ENCODE measurements at regions not wholly inside any gene's neighbourhood (a gene's known extent, or its start where the extent isn't known, plus 50 kb on each side); places are given as distances from the start of the nearest gene placed in this dataset.

GRCh38 chr11:80565231-80565630 lies 1124.4 kb upstream of the TENM4 start:
- Histone ChIP-seq H3K9ac (ENCODE audit: insufficient read depth, low read depth, low read length) (no peak overlapping the region), H2AFZ (ENCODE audit: low read length) (no peak overlapping the region), H3K79me2 (ENCODE audit: insufficient read depth, low read length) (no peaks in the 10 kb centered on the region), H4K20me1 (ENCODE audit: insufficient read depth, low read length) (no peaks in the 10 kb centered on the region), H3K36me3 (replicated peaks in 1 of 2; ENCODE audit: control insufficient read depth in 1 of 2, insufficient read depth in 2 of 2, low read length in 2 of 2) (no peaks in the 10 kb centered on the region), H3K9me3 (ENCODE audit: low read length) (no peaks in the 10 kb centered on the region), H3K27me3 (ENCODE audit: control insufficient read depth in 1 of 2, insufficient read depth in 2 of 2, low read length in 2 of 2) (no peaks in the 10 kb centered on the region), H3K4me1 (ENCODE audit: insufficient read depth, low read length) (no peaks in the 10 kb centered on the region), H3K4me3 (replicated peaks in 1 of 3; ENCODE audit: insufficient read depth in 1 of 3, low read depth in 2 of 3, low read length in 3 of 3) (no peak overlapping the region), H3K4me2 (ENCODE audit: low read depth, low read length) (no peak overlapping the region), H3K27ac (ENCODE audit: extremely low read length, insufficient read depth, low read length) (no peak overlapping the region)
- 16% methylated on average over 5 of the region's 5 CpGs for WGBS (ENCODE audit: low lambda C conversion rate)
- no peak for DNase-seq (ENCODE audit: low spot score)
- CTCF ChIA-PET (ENCODE audit: low intra/inter-chr PET ratio, low total read pairs) = no interaction called here
- POLR2A ChIA-PET = no interaction called here
- BruUV-seq (replicated peaks) = no TSS peak
- no peak for ATAC-seq
- no peak for FAIRE-seq
- in situ Hi-C loops (cut with HindIII; ENCODE audit: extremely low pct_ligation_motif_present, low pct_unique_long_range_greater_than_20kb) = no loop called here
- TF ChIP-seq IKZF4 (CRISPR knock-in tag; IDR thresholded peaks at IDR 0.05; ENCODE audit: borderline replicate concordance, low read depth, not compliant biosample characterization) = no peak
- no peak for TF ChIP-seq POGZ (CRISPR knock-in tag; IDR thresholded peaks at IDR 0.05)
- no peak for TF ChIP-seq ZGPAT (CRISPR knock-in tag; IDR thresholded peaks at IDR 0.05)
- intact Hi-C loops (cut with micrococcal nuclease; ENCODE audit: unreplicated experiment) = no loop called here

GRCh38 chr11:80562523-80563125 lies 1121.8 kb upstream of the TENM4 start:
- Histone ChIP-seq H3K27ac (ENCODE audit: extremely low read length, insufficient read depth, low read length) (no peak overlapping the region), H3K36me3 (replicated peaks in 1 of 2; ENCODE audit: control insufficient read depth in 1 of 2, insufficient read depth in 2 of 2, low read length in 2 of 2) (no peaks in the 10 kb centered on the region), H3K9ac (ENCODE audit: insufficient read depth, low read depth, low read length) (no peak overlapping the region), H3K27me3 (ENCODE audit: control insufficient read depth in 1 of 2, insufficient read depth in 2 of 2, low read length in 2 of 2) (no peaks in the 10 kb centered on the region), H4K20me1 (ENCODE audit: insufficient read depth, low read length) (no peaks in the 10 kb centered on the region), H3K9me3 (ENCODE audit: low read length) (no peaks in the 10 kb centered on the region), H2AFZ (ENCODE audit: low read length) (no peak overlapping the region), H3K4me1 (ENCODE audit: insufficient read depth, low read length) (no peaks in the 10 kb centered on the region), H3K79me2 (ENCODE audit: insufficient read depth, low read length) (no peaks in the 10 kb centered on the region), H3K4me3 (replicated peaks in 1 of 3; ENCODE audit: insufficient read depth in 1 of 3, low read depth in 2 of 3, low read length in 3 of 3) (no peak overlapping the region), H3K4me2 (ENCODE audit: low read depth, low read length) (no peak overlapping the region)
- BruUV-seq (replicated peaks) = no TSS peak
- WGBS (ENCODE audit: low lambda C conversion rate) = 1% methylated on average over 4 of the region's 4 CpGs
- ATAC-seq = no peak
- in situ Hi-C loops (cut with HindIII; ENCODE audit: extremely low pct_ligation_motif_present, low pct_unique_long_range_greater_than_20kb) (no loop called here), intact Hi-C loops (cut with micrococcal nuclease; ENCODE audit: unreplicated experiment) (no loop called here)
- TF ChIP-seq ATF7 (IDR thresholded peaks at IDR 0.05) (0 out of 2 replicates have a peak, but pooled peaks have one; percentile 15), ATF7 (CRISPR knock-in tag; IDR thresholded peaks at IDR 0.05) (no peak), DRAP1 (CRISPR knock-in tag; IDR thresholded peaks at IDR 0.05) (no peak), PHF5A (CRISPR knock-in tag; IDR thresholded peaks at IDR 0.05; ENCODE audit: low read depth, unreplicated experiment) (no peak), MIXL1 (CRISPR knock-in tag; IDR thresholded peaks at IDR 0.05) (no peak)
- CTCF ChIA-PET (ENCODE audit: low intra/inter-chr PET ratio, low total read pairs) = no interaction called here
- FAIRE-seq = no peak
- POLR2A ChIA-PET = no interaction called here
- no peak for DNase-seq (ENCODE audit: low spot score)
